Gastroesophageal sphincter (tissue), 4 donors: ENCODE measurements at regions not wholly inside any gene's neighbourhood (a gene's known extent, or its start where the extent isn't known, plus 50 kb on each side); places are given as distances from the start of the nearest gene placed in this dataset.

Experiments
- ATAC-seq: fragments of 150-250 bp; one replicate; pipeline ENCODE4 v1.9.1; 2016; ENCODE audit warnings: mild to moderate bottlenecking, moderate library complexity
- H3K27ac ChIP-seq, 4 donors: fragments of 200-600 bp; sonication (generic) in 3 of 4; 1 replicate in 3 of 4; 2 replicates in 1 of 4; pipeline ENCODE4 v1.5.1; 2016 to 2019
- H3K27me3 ChIP-seq: fragments of 200-600 bp; sonication (generic); one replicate; pipeline ENCODE4 v1.5.1; 2019
- H3K36me3 ChIP-seq, 2 donors: fragments of 200-600 bp; sonication (generic); one replicate each; pipeline ENCODE4 v1.5.1; 2019; ENCODE audit warnings: control low read depth in 1 of 2
- H3K4me1 ChIP-seq, 3 donors: fragments of 200-600 bp; sonication (generic); 1 replicate in 2 of 3; 2 replicates in 1 of 3; pipeline ENCODE4 v1.5.1; 2016 to 2019; ENCODE audit warnings: control low read depth in 2 of 3
- H3K4me3 ChIP-seq, 2 donors: fragments of 200-600 bp; sonication (generic); one replicate each; pipeline ENCODE4 v1.5.1; 2019; ENCODE audit warnings: mild to moderate bottlenecking in 1 of 2, moderate library complexity in 1 of 2
- H3K9me3 ChIP-seq, 3 donors: fragments of 200-600 bp; sonication (generic); one replicate each; pipeline ENCODE4 v1.5.1; 2017 to 2019; ENCODE audit warnings: control low read depth in 2 of 3
- EP300 ChIP-seq: sonication (generic); formaldehyde crosslinking; IDR thresholded peaks from one replicate; pipeline ENCODE4 v1.6.1; 2017; ENCODE audit warnings: antibody characterized with exemption, mild to moderate bottlenecking
- POLR2A ChIP-seq, 2 donors: fragments of 450-650 bp; IDR thresholded peaks; one replicate each; pipeline ENCODE4 v1.6.1; 2017; ENCODE audit warnings: antibody characterized with exemption in 2 of 2, mild to moderate bottlenecking in 2 of 2, moderate library complexity in 1 of 2
- POLR2AphosphoS5 ChIP-seq: sonication (generic); formaldehyde crosslinking; IDR thresholded peaks from one replicate; pipeline ENCODE4 v1.6.1; 2017; ENCODE audit warnings: antibody characterized with exemption
- WGBS, 2 donors: methylation state at CpG; one replicate each; pipeline ENCODE4 v1.1.5; 2018; ENCODE audit warnings: low coverage in 1 of 2; 5-methylcytosine and 5-hydroxymethylcytosine counted together
- TF ChIP-seq, protein P1 (sequence below), 4 experiments: fragments of 200-600 bp in 2 of 4; fragments of 450-650 bp in 2 of 4; sonication (generic) in 1 of 4; IDR thresholded peaks; one replicate each; pipeline ENCODE4 v1.5.1; 2017 to 2019; ENCODE audit warnings: antibody characterized with exemption in 4 of 4, mild to moderate bottlenecking in 2 of 4, moderate library complexity in 2 of 4

DNA sequence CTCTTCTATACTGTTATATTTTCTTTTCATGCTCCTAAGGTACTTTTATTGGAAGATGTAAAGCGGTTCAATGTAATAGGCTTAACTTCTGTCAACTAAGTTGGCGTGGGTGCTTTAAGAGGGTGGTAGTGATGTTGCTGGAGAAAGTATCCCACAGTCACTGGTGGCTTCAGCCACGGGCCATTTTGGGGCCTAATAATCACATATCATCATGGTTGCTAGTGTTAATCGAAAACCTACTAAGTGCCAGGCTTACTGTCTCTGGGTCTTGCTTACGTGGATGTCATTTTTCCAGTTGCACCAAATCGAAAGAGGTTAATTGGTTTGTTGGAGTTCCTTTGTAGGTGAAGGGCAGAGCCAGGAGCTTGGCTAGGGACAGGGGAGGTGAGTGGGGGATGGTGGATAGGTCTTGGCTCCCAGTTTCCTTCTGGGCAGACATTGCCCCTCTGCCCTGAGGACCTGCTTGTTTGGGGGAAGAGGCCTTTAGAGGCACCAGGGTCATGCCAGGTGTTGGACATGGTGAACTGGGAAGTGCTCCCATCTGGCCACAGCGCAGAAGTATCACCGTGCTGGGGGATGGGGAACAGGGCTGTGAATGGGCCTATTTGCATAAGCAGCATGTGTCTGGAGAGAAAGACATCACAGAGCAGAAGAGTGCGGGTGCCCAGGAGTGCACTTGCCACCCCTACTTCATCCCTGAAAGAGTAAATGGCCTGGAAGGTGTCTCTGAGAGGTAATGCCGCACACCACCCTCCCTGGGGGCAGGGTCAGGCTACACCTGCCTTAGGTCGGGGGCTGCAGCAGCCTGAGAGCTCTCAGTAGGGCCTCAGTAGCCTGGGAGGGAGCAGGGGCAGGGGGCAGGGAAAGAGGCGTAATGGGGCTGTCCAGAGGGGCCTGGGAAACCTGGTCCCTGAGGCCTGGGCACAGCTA is 62.4 kb upstream of the POLG start:
- H3K27me3 ChIP-seq = peaks cover 100% of the 10 kb centered on the region
- H3K27ac ChIP-seq = no peak overlapping the region
- peaks cover 0 to 26% (median 14%) of the 10 kb centered on the region in 3 donors for H3K4me1 ChIP-seq
- ATAC-seq = no peak
- no peaks in the 10 kb centered on the region for H3K36me3 ChIP-seq
- 47 to 59% methylated on average over 4 to 7 of the region's 12 CpGs for WGBS, 2 donors
- TF ChIP-seq POLR2A (IDR thresholded peaks at IDR 0.05) (no peak), POLR2AphosphoS5 (no peak), EP300 (no peak)
- TF ChIP-seq, protein P1, sequence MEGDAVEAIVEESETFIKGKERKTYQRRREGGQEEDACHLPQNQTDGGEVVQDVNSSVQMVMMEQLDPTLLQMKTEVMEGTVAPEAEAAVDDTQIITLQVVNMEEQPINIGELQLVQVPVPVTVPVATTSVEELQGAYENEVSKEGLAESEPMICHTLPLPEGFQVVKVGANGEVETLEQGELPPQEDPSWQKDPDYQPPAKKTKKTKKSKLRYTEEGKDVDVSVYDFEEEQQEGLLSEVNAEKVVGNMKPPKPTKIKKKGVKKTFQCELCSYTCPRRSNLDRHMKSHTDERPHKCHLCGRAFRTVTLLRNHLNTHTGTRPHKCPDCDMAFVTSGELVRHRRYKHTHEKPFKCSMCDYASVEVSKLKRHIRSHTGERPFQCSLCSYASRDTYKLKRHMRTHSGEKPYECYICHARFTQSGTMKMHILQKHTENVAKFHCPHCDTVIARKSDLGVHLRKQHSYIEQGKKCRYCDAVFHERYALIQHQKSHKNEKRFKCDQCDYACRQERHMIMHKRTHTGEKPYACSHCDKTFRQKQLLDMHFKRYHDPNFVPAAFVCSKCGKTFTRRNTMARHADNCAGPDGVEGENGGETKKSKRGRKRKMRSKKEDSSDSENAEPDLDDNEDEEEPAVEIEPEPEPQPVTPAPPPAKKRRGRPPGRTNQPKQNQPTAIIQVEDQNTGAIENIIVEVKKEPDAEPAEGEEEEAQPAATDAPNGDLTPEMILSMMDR (IDR thresholded peaks at IDR 0.05) = no peak
- no peak overlapping the region for H3K4me3 ChIP-seq
- H3K9me3 ChIP-seq = no peaks in the 10 kb centered on the region

DNA sequence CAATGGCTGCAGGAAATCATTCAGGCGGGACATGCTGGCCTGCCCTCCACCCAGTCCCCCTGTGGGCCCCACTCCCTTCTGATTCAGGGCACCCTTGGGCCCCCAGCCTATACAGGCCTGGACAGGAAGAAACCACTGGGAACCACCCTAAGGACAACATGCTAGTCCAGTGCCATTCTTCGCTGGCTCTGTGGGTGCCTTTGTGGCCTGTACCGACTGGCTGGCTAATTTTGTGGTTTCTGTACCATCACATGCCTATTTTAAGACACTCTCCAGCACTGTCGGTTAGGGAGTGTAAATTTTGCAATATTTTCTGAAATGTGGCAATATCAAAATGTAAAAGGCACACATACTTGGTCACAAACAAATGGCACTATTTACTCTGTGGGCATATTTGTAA is 61.4 kb upstream of the POLG start:
- Histone ChIP-seq H3K4me1 (peaks cover 0 to 18% (median 9%) of the 10 kb centered on the region in 3 donors), H3K27me3 (peaks cover 100% of the 10 kb centered on the region), H3K4me3 (no peak overlapping the region), H3K36me3 (no peaks in the 10 kb centered on the region), H3K27ac (no peak overlapping the region), H3K9me3 (no peaks in the 10 kb centered on the region)
- no peak for ATAC-seq
- 44% methylated on average over 1 of the region's 4 CpGs; no CpG with 5 or more reads in 1 of the 2 donors for WGBS, 2 donors
- TF ChIP-seq EP300 (no peak), POLR2AphosphoS5 (no peak), POLR2A (IDR thresholded peaks at IDR 0.05) (no peak)
- TF ChIP-seq, protein P1 (IDR thresholded peaks at IDR 0.05) = no peak

DNA sequence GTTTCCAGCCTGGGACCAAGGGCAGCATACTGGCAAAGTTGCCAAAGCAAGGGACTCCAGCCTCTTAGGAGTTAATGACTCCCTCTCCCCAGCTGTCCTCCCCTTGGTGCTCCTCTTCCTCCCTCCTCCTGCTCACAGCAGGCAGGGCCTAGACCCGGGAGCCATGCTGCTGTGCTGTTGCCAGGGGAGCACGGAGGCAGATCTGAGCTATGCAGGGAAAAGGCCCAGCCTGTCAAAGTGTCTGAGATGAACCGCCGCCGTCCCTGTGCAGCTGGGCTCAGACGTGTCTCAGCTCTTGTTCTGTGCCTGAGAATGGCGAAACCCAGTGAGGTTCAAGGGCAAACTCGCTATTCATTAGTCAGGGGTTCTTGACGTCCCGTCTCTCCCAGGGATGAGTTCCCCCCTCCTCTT is 60.8 kb upstream of the POLG start:
- no peak for TF ChIP-seq POLR2AphosphoS5
- no peak for TF ChIP-seq EP300
- TF ChIP-seq, protein P1 (IDR thresholded peaks at IDR 0.05) = no peak
- TF ChIP-seq POLR2A (IDR thresholded peaks at IDR 0.05) = no peak
- no peaks in the 10 kb centered on the region for H3K36me3 ChIP-seq
- no peak overlapping the region for H3K27ac ChIP-seq
- H3K4me1 ChIP-seq = peaks cover 0 to 17% (median 9%) of the 10 kb centered on the region in 3 donors
- no peak overlapping the region for H3K4me3 ChIP-seq
- H3K9me3 ChIP-seq = no peaks in the 10 kb centered on the region
- H3K27me3 ChIP-seq = peaks cover 100% of the 10 kb centered on the region
- WGBS, 2 donors = 30 to 100% methylated on average over 1 to 2 of the region's 10 CpGs
- no peak for ATAC-seq

DNA sequence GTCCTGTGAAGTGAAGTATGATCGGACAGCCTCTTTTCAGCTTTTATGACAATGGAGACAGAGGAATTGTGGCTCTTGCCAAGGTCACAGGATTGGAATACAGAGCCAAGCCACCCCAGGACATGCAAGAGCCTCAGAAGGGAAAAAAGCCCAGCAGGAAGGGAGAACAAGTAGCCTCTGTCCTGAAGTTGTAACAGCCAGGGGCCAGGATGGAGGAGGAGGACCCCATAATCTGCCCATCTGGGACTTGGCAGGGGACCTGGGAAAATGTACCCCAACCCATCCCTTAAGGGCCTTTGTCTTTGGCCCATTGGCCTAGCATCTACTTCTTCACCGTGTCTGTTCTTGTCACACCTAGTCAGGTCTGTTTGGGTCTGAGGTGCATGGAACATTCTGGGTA is 60.4 kb upstream of the POLG start:
- H3K27ac ChIP-seq = no peak overlapping the region
- no peak for ATAC-seq
- WGBS, 2 donors = 30 to 56% methylated on average over 1 to 2 of the region's 2 CpGs
- H3K27me3 ChIP-seq = peaks cover 100% of the 10 kb centered on the region
- H3K4me3 ChIP-seq = no peak overlapping the region
- peaks cover 0 to 12% (median 5%) of the 10 kb centered on the region in 3 donors for H3K4me1 ChIP-seq
- no peaks in the 10 kb centered on the region for H3K36me3 ChIP-seq
- no peaks in the 10 kb centered on the region for H3K9me3 ChIP-seq
- no peak for TF ChIP-seq EP300
- TF ChIP-seq POLR2A (IDR thresholded peaks at IDR 0.05) = no peak
- TF ChIP-seq, protein P1 (IDR thresholded peaks at IDR 0.05) = no peak
- TF ChIP-seq POLR2AphosphoS5 = no peak

DNA sequence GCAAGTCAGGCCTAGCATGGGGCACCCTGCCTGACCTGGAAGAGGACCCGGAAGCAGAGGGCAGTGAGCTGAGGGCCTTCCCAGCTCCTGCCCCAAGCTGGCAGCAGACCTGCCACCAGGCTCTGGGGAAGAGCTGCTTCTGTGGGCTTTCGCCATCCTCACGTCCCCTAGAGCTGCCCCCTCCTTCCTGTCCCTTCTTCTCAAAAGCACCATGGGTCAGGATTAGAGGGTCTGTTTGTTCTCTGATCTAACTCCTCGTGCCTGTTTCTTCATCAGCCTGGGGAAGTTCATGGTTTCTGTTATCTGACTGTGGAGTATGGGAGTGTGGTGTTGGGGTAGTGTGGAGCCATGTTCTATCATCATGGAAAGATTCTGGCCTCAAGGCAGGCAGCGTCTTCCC is 58.4 kb upstream of the POLG start:
- no peaks in the 10 kb centered on the region for H3K36me3 ChIP-seq
- H3K9me3 ChIP-seq = no peaks in the 10 kb centered on the region
- TF ChIP-seq POLR2AphosphoS5 (no peak), EP300 (no peak), POLR2A (IDR thresholded peaks at IDR 0.05) (no peak)
- TF ChIP-seq, protein P1 (IDR thresholded peaks at IDR 0.05) = no peak
- no peak overlapping the region for H3K4me3 ChIP-seq
- peaks cover 88% of the 10 kb centered on the region for H3K27me3 ChIP-seq
- ATAC-seq = no peak
- no peak overlapping the region for H3K27ac ChIP-seq
- H3K4me1 ChIP-seq = no peaks in the 10 kb centered on the region
- WGBS, 2 donors = 50% methylated on average over 3 of the region's 5 CpGs; no CpG with 5 or more reads in 1 of the 2 donors
